ENCODE measurements at regions not wholly inside any gene's neighbourhood (a gene's known extent, or its start where the extent isn't known, plus 50 kb on each side); places are given as distances from the start of the nearest gene placed in this dataset.

- TF ChIP-seq TAF1 (IDR thresholded peaks at IDR 0.05; ENCODE audit: borderline replicate concordance, low read depth, low read length) = no peak
- no peak for TF ChIP-seq CTCF (IDR thresholded peaks at IDR 0.05)
- TF ChIP-seq EP300 (IDR thresholded peaks at IDR 0.05; ENCODE audit: borderline replicate concordance in 1 of 2, low read depth in 1 of 2, low read length in 1 of 2) = no peak
- TF ChIP-seq CHD2 (IDR thresholded peaks at IDR 0.05; ENCODE audit: low read length, partially characterized antibody) = no peak
- no peak for TF ChIP-seq USF2 (IDR thresholded peaks at IDR 0.05; ENCODE audit: borderline replicate concordance, low read depth, low read length)
- no peak for TF ChIP-seq TCF12 (IDR thresholded peaks at IDR 0.05)
- TF ChIP-seq MEF2A (IDR thresholded peaks at IDR 0.05; ENCODE audit: borderline replicate concordance, low read depth) = no peak
- no peak for TF ChIP-seq RFX5 (IDR thresholded peaks at IDR 0.05; ENCODE audit: low read length)
- no peak for TF ChIP-seq TEAD4 (IDR thresholded peaks at IDR 0.05; ENCODE audit: borderline replicate concordance, insufficient read depth)
- TF ChIP-seq MXI1 (IDR thresholded peaks at IDR 0.05; ENCODE audit: low read depth, low read length) = no peak
- no peak for TF ChIP-seq GATA2 (CRISPR knock-in tag; IDR thresholded peaks at IDR 0.05)
Measured at GRCh38 chr2:16255120-16255519, 314.8 kb downstream of the MYCN start.
